SK-N-SH (cell line): ENCODE measurements at regions not wholly inside any gene's neighbourhood (a gene's known extent, or its start where the extent isn't known, plus 50 kb on each side); places are given as distances from the start of the nearest gene placed in this dataset.

Experiments
- CTCF ChIA-PET: fragments of 300-600, 350-600 bp; formaldehyde crosslinking; extraction: SDS; loops from one replicate; lab custom pipeline; 2021; lab: Yijun Ruan, JAX
- POLR2A ChIA-PET: fragments of 350-600 bp; sonication (Branson Sonifier 250); formaldehyde crosslinking; extraction: SDS; loops from one replicate; lab custom pipeline; 2020; ENCODE audit warnings: antibody characterized with exemption, inconsistent platforms; lab: Yijun Ruan, JAX
- DNase-seq: peaks from one replicate; pipeline ENCODE4 v3.0.0; 2012
- H2AFZ ChIP-seq: fragments of 200-600 bp; sonication (generic); 2 replicates; pipeline ENCODE4 v1.8.1; 2016; ENCODE audit warnings: antibody characterized with exemption, mild to moderate bottlenecking, low read depth
- H3F3A ChIP-seq: fragments of 200-600 bp; sonication (generic); replicated peaks from 2 replicates; pipeline ENCODE3; 2016; ENCODE audit warnings: antibody characterized with exemption, mild to moderate bottlenecking; ENCODE audit not compliant: insufficient read depth
- H3K27ac ChIP-seq, 2 experiments: fragments of 200-500 bp in 1 of 2; fragments of 200-600 bp in 1 of 2; sonication (Bioruptor generic) in 1 of 2; sonication (generic), shearing (Covaris generic) in 1 of 2; 2 replicates each; pipeline versions ENCODE4 v1.5.1 to v1.6.1; 2014 to 2016; ENCODE audit warnings: low read depth in 2 of 2, inconsistent platforms in 1 of 2, low read length in 1 of 2, mild to moderate bottlenecking in 1 of 2, mixed read lengths in 1 of 2
- H3K27me3 ChIP-seq: fragments of 200-600 bp; sonication (generic), shearing (Covaris generic); 2 replicates; pipeline ENCODE4 v1.6.1; 2016; ENCODE audit warnings: mixed run types; ENCODE audit not compliant: insufficient read depth
- H3K36me3 ChIP-seq, 2 experiments: fragments of 200-500 bp in 1 of 2; fragments of 200-600 bp in 1 of 2; sonication (Bioruptor generic) in 1 of 2; sonication (generic) in 1 of 2; replicated peaks in 1 of 2; 2 replicates each; pipeline versions ENCODE3 to v1.5.1; 2014 to 2016; ENCODE audit warnings: low read length in 1 of 2, mild to moderate bottlenecking in 1 of 2; ENCODE audit not compliant: insufficient read depth in 2 of 2, control insufficient read depth in 1 of 2
- H3K4me1 ChIP-seq, 2 experiments: fragments of 200-500 bp in 1 of 2; fragments of 200-600 bp in 1 of 2; sonication (Bioruptor generic) in 1 of 2; sonication (generic), shearing (Covaris generic) in 1 of 2; 2 replicates each; pipeline versions ENCODE4 v1.5.1 to v1.6.1; 2014 to 2016; ENCODE audit warnings: low read depth in 1 of 2, low read length in 1 of 2, mixed run types in 1 of 2; ENCODE audit not compliant: insufficient read depth in 2 of 2, control insufficient read depth in 1 of 2
- H3K4me2 ChIP-seq: fragments of 200-600 bp; sonication (generic), shearing (Covaris generic); 2 replicates; pipeline ENCODE4 v1.6.1; 2017; ENCODE audit warnings: mixed run types
- H3K4me3 ChIP-seq, 2 experiments: fragments of 200-500 bp in 1 of 2; fragments of 200-600 bp in 1 of 2; sonication (Bioruptor generic) in 1 of 2; sonication (generic), shearing (Covaris generic) in 1 of 2; 2 replicates each; pipeline versions ENCODE4 v1.5.1 to v1.8.1; 2014 to 2016; ENCODE audit warnings: low read depth in 2 of 2, inconsistent platforms in 1 of 2, low read length in 1 of 2, mild to moderate bottlenecking in 1 of 2, mixed read lengths in 1 of 2, moderate library complexity in 1 of 2
- H3K79me2 ChIP-seq: fragments of 200-600 bp; sonication (generic); 2 replicates; pipeline ENCODE4 v1.8.1; 2017; ENCODE audit warnings: mild to moderate bottlenecking; ENCODE audit not compliant: insufficient read depth
- H3K9ac ChIP-seq: fragments of 200-600 bp; sonication (generic); 2 replicates; pipeline ENCODE4 v1.6.1; 2017; ENCODE audit warnings: mixed run types
- H3K9me2 ChIP-seq: fragments of 200-600 bp; sonication (generic); 2 replicates; pipeline ENCODE4 v1.6.1; 2017; ENCODE audit warnings: mixed run types
- H3K9me3 ChIP-seq: fragments of 200-600 bp; sonication (generic); 2 replicates; pipeline ENCODE4 v1.6.1; 2017; ENCODE audit warnings: mixed run types, mild to moderate bottlenecking, moderate library complexity
- H4K20me1 ChIP-seq: fragments of 200-600 bp; sonication (generic); 2 replicates; pipeline ENCODE4 v1.6.1; 2017; ENCODE audit warnings: mild to moderate bottlenecking, mixed run types; ENCODE audit not compliant: insufficient read depth
- CTCF ChIP-seq: fragments of 200-600 bp; sonication (generic); IDR thresholded peaks from 2 replicates; pipeline ENCODE4 v1.6.1; 2017; ENCODE audit warnings: antibody characterized with exemption, mild to moderate bottlenecking, moderate library complexity
- ELF1 ChIP-seq: IDR thresholded peaks from 2 replicates; pipeline ENCODE4 v1.4.0; 2012
- FOXJ3 ChIP-seq: sonication (generic); formaldehyde crosslinking; IDR thresholded peaks from 2 replicates; pipeline ENCODE4 v1.5.1; 2020; ENCODE audit warnings: mild to moderate bottlenecking, missing genetic modification reagents
- GABPA ChIP-seq: IDR thresholded peaks from 2 replicates; pipeline ENCODE4 v1.4.0; 2012; ENCODE audit warnings: low read depth, mild to moderate bottlenecking
- JUND ChIP-seq: IDR thresholded peaks from 2 replicates; pipeline ENCODE4 v1.4.0; 2012
- NFIC ChIP-seq: IDR thresholded peaks from 2 replicates; pipeline ENCODE4 v1.4.0; 2012; ENCODE audit warnings: borderline replicate concordance
- NRF1 ChIP-seq: IDR thresholded peaks from 2 replicates; pipeline ENCODE4 v1.6.1; 2012; ENCODE audit warnings: low read depth, mild to moderate bottlenecking, low read length
- PBX3 ChIP-seq: IDR thresholded peaks from 2 replicates; pipeline ENCODE4; 2012
- POLR2AphosphoS5 ChIP-seq: IDR thresholded peaks from 2 replicates; pipeline ENCODE4 v1.6.1; 2012; ENCODE audit warnings: low read depth, low read length
- RAD21 ChIP-seq: IDR thresholded peaks from 2 replicates; pipeline ENCODE4 v1.6.1; 2012; ENCODE audit warnings: mild to moderate bottlenecking, low read length
- REST ChIP-seq: IDR thresholded peaks from 2 replicates; pipeline ENCODE4 v1.6.1; 2012; ENCODE audit warnings: mild to moderate bottlenecking, low read depth, low read length, moderate library complexity
- WGBS: methylation state at CpG from one replicate; pipeline ENCODE4 v1.1.6; 2017; ENCODE audit warnings: low lambda C conversion rate; 5-methylcytosine and 5-hydroxymethylcytosine counted together

GRCh38 chr1:181386340-181386739 is 97.0 kb upstream of the CACNA1E start:
- no peak overlapping the region for H3K4me2 ChIP-seq
- no peak overlapping the region for H3K9ac ChIP-seq
- H3K27me3 ChIP-seq = no peaks in the 10 kb centered on the region
- TF ChIP-seq POLR2AphosphoS5 (no peak), NRF1 (no peak), JUND (no peak)
- TF ChIP-seq, all 33 proteins: peak for 0
- Histone ChIP-seq H3K9me2 (no peaks in the 10 kb centered on the region), H3K79me2 (no peaks in the 10 kb centered on the region), H4K20me1 (no peaks in the 10 kb centered on the region), H3K9me3 (no peaks in the 10 kb centered on the region), H3K4me3 (no peak overlapping the region), H2AFZ (no peak overlapping the region), H3K27ac (no peak overlapping the region), H3K4me1 (peaks cover 0 to 2% of the 10 kb centered on the region in 2 experiments; a peak in 1 of 4 replicates), H3K36me3 (no peaks in the 10 kb centered on the region), H3F3A (no peaks in the 10 kb centered on the region)
- ChIA-PET POLR2A (no interaction called here), CTCF (interaction anchor here (1.2 to 1.5 kb wide), 2 partner anchors 196 to 198 kb away, joined by 3 read pairs; no protein-coding TSS in a partner anchor)
- WGBS = 21% methylated on average over 2 of the region's 2 CpGs
- no peak for DNase-seq

GRCh38 chr1:181386951-181387350 is 96.4 kb upstream of the CACNA1E start:
- H3K4me1 ChIP-seq = peaks cover 0 to 2% of the 10 kb centered on the region in 2 experiments; a peak in 1 of 4 replicates
- ChIA-PET CTCF (interaction anchor here (1.2 to 1.3 kb wide), 2 partner anchors 197 to 198 kb away, joined by 3 to 4 read pairs; no protein-coding TSS in a partner anchor), POLR2A (no interaction called here)
- H3K9me2 ChIP-seq = no peaks in the 10 kb centered on the region
- H3K4me3 ChIP-seq = no peak overlapping the region
- no peaks in the 10 kb centered on the region for H3K9me3 ChIP-seq
- no peak for DNase-seq
- no peaks in the 10 kb centered on the region for H3K27me3 ChIP-seq
- no peaks in the 10 kb centered on the region for H4K20me1 ChIP-seq
- no peaks in the 10 kb centered on the region for H3K36me3 ChIP-seq
- no peak overlapping the region for H2AFZ ChIP-seq
- H3F3A ChIP-seq = no peaks in the 10 kb centered on the region
- no peak for TF ChIP-seq REST
- TF ChIP-seq GABPA = no peak
- no peak for TF ChIP-seq PBX3
- TF ChIP-seq NFIC = no peak
- TF ChIP-seq CTCF = no peak
- TF ChIP-seq ELF1 = no peak
- no peak for TF ChIP-seq RAD21
- TF ChIP-seq FOXJ3 (CRISPR knock-in tag) = no peak
- no peak overlapping the region for H3K4me2 ChIP-seq
- no peak overlapping the region for H3K9ac ChIP-seq
- WGBS = 26% methylated on average over 3 of the region's 6 CpGs
- no peaks in the 10 kb centered on the region for H3K79me2 ChIP-seq
- no peak overlapping the region for H3K27ac ChIP-seq
